ENCODE measurements at regions not wholly inside any gene's neighbourhood (a gene's known extent, or its start where the extent isn't known, plus 50 kb on each side); places are given as distances from the start of the nearest gene placed in this dataset.

DNA sequence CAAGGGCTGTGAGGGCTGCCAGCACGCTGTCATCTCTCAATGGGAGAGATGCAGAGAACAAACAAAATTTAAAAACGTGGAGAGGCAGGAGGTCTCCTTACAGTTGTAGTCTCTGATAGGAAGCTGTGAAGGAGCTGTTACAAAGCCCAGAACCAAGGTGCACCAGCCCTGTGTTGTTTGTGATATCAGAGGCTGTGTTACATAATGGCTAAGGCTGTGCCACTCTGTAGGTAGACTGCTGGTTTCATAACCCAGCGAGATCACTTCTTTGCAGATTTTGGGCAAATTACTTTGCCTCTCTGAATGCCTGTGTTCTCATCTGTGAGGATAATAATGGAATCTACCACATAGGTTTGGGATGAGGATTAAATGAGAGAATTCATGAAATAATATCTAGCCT, 1480.7 kb upstream of the WWC1 start:
- no peaks in the 10 kb centered on the region for H3K36me3 ChIP-seq (ENCODE audit: control insufficient read depth, insufficient read depth, low read length)
- no peaks in the 10 kb centered on the region for H3K27me3 ChIP-seq (replicated peaks; ENCODE audit: control insufficient read depth, insufficient read depth, low read length)
- TF ChIP-seq, protein P1, sequence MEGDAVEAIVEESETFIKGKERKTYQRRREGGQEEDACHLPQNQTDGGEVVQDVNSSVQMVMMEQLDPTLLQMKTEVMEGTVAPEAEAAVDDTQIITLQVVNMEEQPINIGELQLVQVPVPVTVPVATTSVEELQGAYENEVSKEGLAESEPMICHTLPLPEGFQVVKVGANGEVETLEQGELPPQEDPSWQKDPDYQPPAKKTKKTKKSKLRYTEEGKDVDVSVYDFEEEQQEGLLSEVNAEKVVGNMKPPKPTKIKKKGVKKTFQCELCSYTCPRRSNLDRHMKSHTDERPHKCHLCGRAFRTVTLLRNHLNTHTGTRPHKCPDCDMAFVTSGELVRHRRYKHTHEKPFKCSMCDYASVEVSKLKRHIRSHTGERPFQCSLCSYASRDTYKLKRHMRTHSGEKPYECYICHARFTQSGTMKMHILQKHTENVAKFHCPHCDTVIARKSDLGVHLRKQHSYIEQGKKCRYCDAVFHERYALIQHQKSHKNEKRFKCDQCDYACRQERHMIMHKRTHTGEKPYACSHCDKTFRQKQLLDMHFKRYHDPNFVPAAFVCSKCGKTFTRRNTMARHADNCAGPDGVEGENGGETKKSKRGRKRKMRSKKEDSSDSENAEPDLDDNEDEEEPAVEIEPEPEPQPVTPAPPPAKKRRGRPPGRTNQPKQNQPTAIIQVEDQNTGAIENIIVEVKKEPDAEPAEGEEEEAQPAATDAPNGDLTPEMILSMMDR (IDR thresholded peaks at IDR 0.05; ENCODE audit: insufficient read depth, low read length, poor library complexity, severe bottlenecking), result no peak
- no peak overlapping the region for H3K4me3 ChIP-seq (replicated peaks; ENCODE audit: low read depth, low read length)
- DNase-seq (ENCODE audit: extremely low read depth, insufficient read length), result no peak

DNA sequence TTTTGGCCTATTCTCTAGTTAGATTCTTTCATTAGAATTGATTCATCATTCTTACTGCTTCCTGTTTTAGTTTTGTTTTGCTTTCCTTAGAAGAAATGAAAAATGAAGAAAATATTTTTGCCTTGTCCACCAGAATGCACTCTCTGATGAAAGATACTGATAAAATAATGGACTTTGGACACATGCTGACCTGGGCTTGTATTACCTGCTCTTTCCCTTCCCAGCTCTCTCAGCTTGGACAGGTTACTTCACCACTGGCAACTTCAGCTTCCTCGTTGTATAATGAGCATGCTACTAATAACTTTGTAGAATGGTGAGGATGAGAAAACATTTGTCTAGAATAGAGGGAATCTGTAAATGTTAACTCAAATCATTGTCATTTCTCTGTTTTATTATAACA, 1468.1 kb upstream of the WWC1 start:
- Histone ChIP-seq H3K36me3 (ENCODE audit: control insufficient read depth, insufficient read depth, low read length) (no peaks in the 10 kb centered on the region), H3K4me3 (replicated peaks; ENCODE audit: low read depth, low read length) (no peak overlapping the region), H3K27me3 (replicated peaks; ENCODE audit: control insufficient read depth, insufficient read depth, low read length) (no peaks in the 10 kb centered on the region)
- DNase-seq (ENCODE audit: extremely low read depth, insufficient read length), result no peak
- TF ChIP-seq, protein P1 (IDR thresholded peaks at IDR 0.05; ENCODE audit: insufficient read depth, low read length, poor library complexity, severe bottlenecking), result no peak

DNA sequence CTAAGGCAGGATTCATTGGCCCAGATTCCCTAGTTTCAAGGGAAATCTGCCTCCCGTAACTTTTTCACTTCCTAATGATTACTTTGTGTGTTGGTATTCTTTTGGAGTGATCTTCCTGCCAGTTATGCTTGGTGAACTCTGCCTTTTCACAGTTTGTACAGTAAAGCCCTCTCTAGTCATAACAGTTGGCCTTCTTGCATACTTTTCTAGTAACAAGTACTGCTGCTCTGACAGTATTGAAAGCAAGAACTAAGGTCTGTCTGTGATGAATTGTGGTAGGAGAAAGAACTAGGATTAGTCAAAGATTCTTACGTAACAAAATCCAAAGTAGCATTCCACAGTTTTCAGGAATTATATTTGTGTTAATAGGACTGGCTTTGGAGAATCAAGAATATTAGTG, 1457.2 kb upstream of the WWC1 start:
- H3K27me3 ChIP-seq (replicated peaks; ENCODE audit: control insufficient read depth, insufficient read depth, low read length), result no peaks in the 10 kb centered on the region
- DNase-seq (ENCODE audit: extremely low read depth, insufficient read length), result no peak
- no peaks in the 10 kb centered on the region for H3K36me3 ChIP-seq (ENCODE audit: control insufficient read depth, insufficient read depth, low read length)
- H3K4me3 ChIP-seq (replicated peaks; ENCODE audit: low read depth, low read length), result no peak overlapping the region
- TF ChIP-seq, protein P1 (IDR thresholded peaks at IDR 0.05; ENCODE audit: insufficient read depth, low read length, poor library complexity, severe bottlenecking), result no peak

DNA sequence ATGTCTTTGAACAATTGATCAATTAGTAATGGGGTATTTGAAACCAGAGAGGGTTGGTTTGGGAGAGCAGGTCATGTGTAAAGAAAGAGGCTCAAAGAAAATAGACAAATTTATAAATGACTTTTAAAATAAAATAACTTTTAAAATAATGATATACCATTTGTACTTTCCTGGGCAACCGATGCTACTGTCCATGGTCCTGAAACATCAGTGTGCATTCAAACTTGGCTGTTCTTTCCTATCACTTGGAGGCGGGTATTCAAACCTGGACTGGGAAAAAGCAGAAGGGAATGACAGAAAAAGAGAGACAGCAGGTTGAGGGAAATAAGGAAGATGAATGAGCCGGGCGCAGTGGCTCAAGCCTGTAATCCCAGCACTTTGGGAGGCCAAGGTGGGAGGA, 1446.4 kb upstream of the WWC1 start:
- no peak for DNase-seq (ENCODE audit: extremely low read depth, insufficient read length)

DNA sequence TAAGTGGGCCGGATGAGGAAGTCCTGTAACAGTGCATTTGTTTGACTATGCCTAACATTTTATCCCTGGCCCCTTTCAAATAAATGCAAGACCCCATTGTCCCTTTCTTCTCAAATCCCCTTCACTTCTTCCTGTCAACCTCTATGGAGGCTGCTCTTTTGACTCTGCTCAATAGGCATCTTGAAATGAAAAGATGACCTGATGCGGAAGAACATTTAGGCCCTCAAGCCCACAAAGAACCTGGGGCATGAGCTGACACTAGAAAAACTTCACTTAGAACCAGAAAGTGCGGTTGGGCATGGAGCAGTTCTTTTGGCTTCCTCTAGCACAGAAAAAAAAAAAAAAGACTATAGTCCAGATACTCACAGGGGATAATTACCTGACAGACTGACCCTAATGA, 1434.7 kb upstream of the WWC1 start:
- no peak overlapping the region for H3K4me3 ChIP-seq (replicated peaks; ENCODE audit: low read depth, low read length)
- no peak for DNase-seq (ENCODE audit: extremely low read depth, insufficient read length)
- H3K27me3 ChIP-seq (replicated peaks; ENCODE audit: control insufficient read depth, insufficient read depth, low read length), result no peaks in the 10 kb centered on the region
- no peaks in the 10 kb centered on the region for H3K36me3 ChIP-seq (ENCODE audit: control insufficient read depth, insufficient read depth, low read length)
- TF ChIP-seq, protein P1 (IDR thresholded peaks at IDR 0.05; ENCODE audit: insufficient read depth, low read length, poor library complexity, severe bottlenecking), result no peak

More for the DNA sequence above, 1446.4 kb upstream of the WWC1 start:
- Histone ChIP-seq H3K27me3 (replicated peaks; ENCODE audit: control insufficient read depth, insufficient read depth, low read length) (no peaks in the 10 kb centered on the region), H3K4me3 (replicated peaks; ENCODE audit: low read depth, low read length) (no peak overlapping the region), H3K36me3 (ENCODE audit: control insufficient read depth, insufficient read depth, low read length) (no peaks in the 10 kb centered on the region)
- TF ChIP-seq, protein P1 (IDR thresholded peaks at IDR 0.05; ENCODE audit: insufficient read depth, low read length, poor library complexity, severe bottlenecking), result no peak

DNA sequence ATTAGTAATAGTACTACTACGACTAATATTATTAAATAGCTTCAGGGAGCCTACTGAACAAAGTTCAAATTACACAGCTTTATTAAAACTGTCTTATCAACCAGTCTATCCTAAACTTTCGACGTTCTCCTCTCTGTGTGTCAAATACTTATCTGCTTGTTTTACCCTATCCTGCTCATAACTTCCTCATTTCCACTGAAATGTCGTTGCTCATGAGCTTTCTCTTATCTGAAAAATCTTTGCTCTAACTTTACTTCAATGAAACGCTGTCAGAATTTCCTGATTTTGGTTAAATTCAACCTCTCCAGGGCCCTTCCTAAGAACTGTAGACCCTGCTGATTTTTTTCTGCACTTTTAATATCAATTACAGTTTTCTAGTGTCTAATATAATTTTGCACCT, 1431.0 kb upstream of the WWC1 start:
- TF ChIP-seq, protein P1 (IDR thresholded peaks at IDR 0.05; ENCODE audit: insufficient read depth, low read length, poor library complexity, severe bottlenecking), result no peak
- no peak for DNase-seq (ENCODE audit: extremely low read depth, insufficient read length)
- H3K27me3 ChIP-seq (replicated peaks; ENCODE audit: control insufficient read depth, insufficient read depth, low read length), result no peaks in the 10 kb centered on the region
- H3K4me3 ChIP-seq (replicated peaks; ENCODE audit: low read depth, low read length), result no peak overlapping the region
- H3K36me3 ChIP-seq (ENCODE audit: control insufficient read depth, insufficient read depth, low read length), result no peaks in the 10 kb centered on the region
